CD4-positive, alpha-beta T cell (primary cell): ENCODE measurements at regions not wholly inside any gene's neighbourhood (a gene's known extent, or its start where the extent isn't known, plus 50 kb on each side); places are given as distances from the start of the nearest gene placed in this dataset.

ENCODE experiments used
- ATAC-seq: fragments of 200-7000 bp; cut with Tn5 transposase; one replicate; pipeline ENCODE4 v1.10.0; 2022; ENCODE audit warnings: mild to moderate bottlenecking; ENCODE audit not compliant: poor library complexity
- CTCF ChIA-PET: fragments of 350-600 bp; sonication (Branson Sonifier 250); formaldehyde crosslinking; loops from one replicate; lab custom pipeline; 2021; ENCODE audit warnings: antibody characterized with exemption, inconsistent platforms; lab: Charles Lee
- POLR2A ChIA-PET: fragments of 350-600 bp; sonication (Branson Sonifier 250); formaldehyde crosslinking; loops from one replicate; lab custom pipeline; 2021; ENCODE audit warnings: antibody characterized with exemption, inconsistent platforms; lab: Charles Lee
- DNase-seq, 14 experiments: peaks; one replicate each; pipeline ENCODE4 v3.0.0-alpha.2; 2013 to 2020; ENCODE audit warnings: mixed read lengths in 2 of 14
- H3K27ac ChIP-seq, 2 donors: one replicate each; pipeline versions ENCODE4 v1.5.1 to v1.7.0; 2013; ENCODE audit warnings: low read length in 2 of 2, low read depth in 1 of 2, mild to moderate bottlenecking in 1 of 2
- H3K27me3 ChIP-seq, 2 experiments: 1 replicate in 1 of 2; 2 replicates in 1 of 2; pipeline versions ENCODE4 v1.6.1 to v1.7.0; 2013; ENCODE audit warnings: low read length in 2 of 2, control low read depth in 1 of 2, mild to moderate bottlenecking in 1 of 2, moderate library complexity in 1 of 2; ENCODE audit not compliant: insufficient read depth in 2 of 2, control insufficient read depth in 1 of 2
- H3K36me3 ChIP-seq: one replicate; pipeline ENCODE4 v1.6.1; 2013; ENCODE audit warnings: low read length, control low read depth; ENCODE audit not compliant: insufficient read depth
- H3K4me1 ChIP-seq: one replicate; pipeline ENCODE4 v1.6.1; 2013; ENCODE audit warnings: low read length, control low read depth; ENCODE audit not compliant: insufficient read depth
- H3K4me3 ChIP-seq: one replicate; pipeline ENCODE4 v1.5.1; 2013; ENCODE audit warnings: mild to moderate bottlenecking, low read length, moderate library complexity
- H3K9me3 ChIP-seq, 2 experiments: 1 replicate in 1 of 2; 2 replicates in 1 of 2; pipeline versions ENCODE4 v1.6.1 to v1.7.0; 2013; ENCODE audit warnings: low read length in 2 of 2, mild to moderate bottlenecking in 2 of 2, control low read depth in 1 of 2, moderate library complexity in 1 of 2; ENCODE audit not compliant: control insufficient read depth in 1 of 2, insufficient read depth in 1 of 2
- H3K27ac Mint-ChIP-seq: one replicate; pipeline ENCODE4 v1.8.0; 2020; ENCODE audit warnings: mixed read lengths
- H3K27me3 Mint-ChIP-seq: one replicate; pipeline ENCODE4 v1.8.0; 2021; ENCODE audit warnings: mixed read lengths
- H3K36me3 Mint-ChIP-seq: one replicate; pipeline ENCODE4 v1.8.0; 2021; ENCODE audit warnings: low read depth, mixed read lengths
- H3K4me1 Mint-ChIP-seq: one replicate; pipeline ENCODE4 v1.8.0; 2021; ENCODE audit warnings: low read depth, mixed read lengths
- H3K4me3 Mint-ChIP-seq: one replicate; pipeline ENCODE4 v1.8.0; 2020; ENCODE audit warnings: mild to moderate bottlenecking, mixed read lengths
- H3K9me3 Mint-ChIP-seq: one replicate; pipeline ENCODE4 v1.8.0; 2020; ENCODE audit warnings: mixed read lengths
- CTCF ChIP-seq: fragments of 200-600 bp; IDR thresholded peaks from one replicate; pipeline ENCODE4 v1.8.0; 2022; ENCODE audit warnings: antibody characterized with exemption, mild to moderate bottlenecking
- intact Hi-C, 2 experiments: fragments of 100-400 bp; cut with DNase I in 1 of 2; cut with micrococcal nuclease in 1 of 2; formaldehyde crosslinking; loops; one replicate each; pipeline versions ENCODE4 v1.15.1 to v1.9.0; 2023 to 2025; cut with DNase I, micrococcal nuclease

GRCh38 chr4:171049380-171049779 is 763.8 kb upstream of the GALNTL6 start:
- POLR2A ChIA-PET = no interaction called here
- intact Hi-C loops = no loop called here
- CTCF ChIA-PET = no interaction called here

GRCh38 chr4:171042989-171043524 is 770.1 kb upstream of the GALNTL6 start:
- no peaks in the 10 kb centered on the region for H3K36me3 Mint-ChIP-seq
- H3K9me3 Mint-ChIP-seq = peaks cover 6% of the 10 kb centered on the region
- H3K27ac ChIP-seq = no peak overlapping the region
- H3K4me1 Mint-ChIP-seq = no peaks in the 10 kb centered on the region
- no peak for ATAC-seq
- H3K36me3 ChIP-seq = no peaks in the 10 kb centered on the region
- no peaks in the 10 kb centered on the region for H3K4me1 ChIP-seq
- no peak overlapping the region for H3K4me3 Mint-ChIP-seq
- peak in 1 of 14 experiments; percentile 4 for DNase-seq
- peaks cover 0 to 10% of the 10 kb centered on the region in 2 experiments for H3K9me3 ChIP-seq
- H3K27me3 Mint-ChIP-seq = no peaks in the 10 kb centered on the region
- H3K4me3 ChIP-seq = no peak overlapping the region
- ChIA-PET POLR2A (no interaction called here), CTCF (no interaction called here)
- no peaks in the 10 kb centered on the region for H3K27me3 ChIP-seq
- no peak for TF ChIP-seq CTCF
- H3K27ac Mint-ChIP-seq = no peak overlapping the region
- intact Hi-C loops = no loop called here

More at GRCh38 chr4:171049380-171049779, 763.8 kb upstream of the GALNTL6 start:
- no peaks in the 10 kb centered on the region for H3K4me1 Mint-ChIP-seq
- H3K27ac ChIP-seq = no peak overlapping the region
- H3K9me3 ChIP-seq = no peaks in the 10 kb centered on the region
- no peaks in the 10 kb centered on the region for H3K36me3 ChIP-seq
- no peak overlapping the region for H3K4me3 Mint-ChIP-seq
- no peaks in the 10 kb centered on the region for H3K27me3 ChIP-seq
- no peaks in the 10 kb centered on the region for H3K9me3 Mint-ChIP-seq
- H3K36me3 Mint-ChIP-seq = no peaks in the 10 kb centered on the region
- no peak overlapping the region for H3K4me3 ChIP-seq
- H3K27me3 Mint-ChIP-seq = no peaks in the 10 kb centered on the region
- no peak for TF ChIP-seq CTCF
- DNase-seq (no peak), ATAC-seq (no peak)
- no peak overlapping the region for H3K27ac Mint-ChIP-seq
- no peaks in the 10 kb centered on the region for H3K4me1 ChIP-seq

- ChIA-PET CTCF (no interaction called here), POLR2A (no interaction called here)
- Mint-ChIP-seq H3K36me3 (no peaks in the 10 kb centered on the region), H3K27ac (no peak overlapping the region), H3K4me1 (no peaks in the 10 kb centered on the region), H3K9me3 (no peaks in the 10 kb centered on the region), H3K4me3 (no peak overlapping the region), H3K27me3 (no peaks in the 10 kb centered on the region)
- Histone ChIP-seq H3K36me3 (no peaks in the 10 kb centered on the region), H3K27me3 (no peaks in the 10 kb centered on the region), H3K27ac (no peak overlapping the region), H3K4me1 (no peaks in the 10 kb centered on the region), H3K4me3 (no peak overlapping the region), H3K9me3 (peaks cover 0 to 10% of the 10 kb centered on the region in 2 experiments)
- intact Hi-C loops = no loop called here
- no peak for TF ChIP-seq CTCF
- DNase-seq = no peak
- ATAC-seq = no peak
Observed at GRCh38 chr4:171035909-171036308, 777.3 kb upstream of the GALNTL6 start.
